Activated CD4-positive, alpha-beta T cell treated with anti-CD3 and anti-CD28 coated beads, Interleukin-2, amount 10 ng/mL, durations not matched to agents 24 days and 14 days (primary cell): ENCODE measurements at regions not wholly inside any gene's neighbourhood (a gene's known extent, or its start where the extent isn't known, plus 50 kb on each side); places are given as distances from the start of the nearest gene placed in this dataset.

Experiments
- DNase-seq: peaks from one replicate; pipeline ENCODE4 v3.0.0; 2022
- H3K27ac Mint-ChIP-seq: one replicate; pipeline ENCODE4 v1.8.0; 2022; ENCODE audit warnings: mild to moderate bottlenecking, mixed read lengths
- H3K27me3 Mint-ChIP-seq: one replicate; pipeline ENCODE4 v1.8.0; 2022; ENCODE audit warnings: mixed read lengths
- H3K36me3 Mint-ChIP-seq: one replicate; pipeline ENCODE4 v1.8.0; 2022; ENCODE audit warnings: low read depth, mild to moderate bottlenecking, mixed read lengths
- H3K4me1 Mint-ChIP-seq: one replicate; pipeline ENCODE4 v1.8.0; 2021; ENCODE audit warnings: mixed read lengths
- H3K4me3 Mint-ChIP-seq: one replicate; pipeline ENCODE4 v1.8.0; 2022; ENCODE audit warnings: mild to moderate bottlenecking, moderate library complexity, mixed read lengths
- H3K9me3 Mint-ChIP-seq: one replicate; pipeline ENCODE4 v1.8.0; 2021; ENCODE audit warnings: mixed read lengths
- intact Hi-C: fragments of 100-400 bp; cut with micrococcal nuclease; formaldehyde crosslinking; loops from one replicate; pipeline ENCODE4 v1.15.1; 2023

DNA sequence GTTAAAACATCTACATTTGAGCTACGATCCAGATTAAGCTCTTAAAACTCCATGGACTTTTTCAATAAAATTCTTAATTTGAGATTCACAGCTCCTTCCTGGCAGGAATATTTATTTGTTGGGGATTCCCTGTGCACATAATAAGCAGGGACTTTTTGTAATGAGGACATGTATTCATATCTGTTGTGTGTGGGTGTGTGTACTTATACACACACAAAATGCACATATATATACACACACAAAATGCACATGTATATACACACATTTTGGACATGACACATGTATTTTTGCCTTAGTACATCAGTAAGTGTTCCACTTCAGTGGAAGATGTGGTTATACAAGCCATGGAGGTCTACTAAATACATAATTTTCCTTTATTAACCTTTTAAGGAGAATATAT lies 1131.1 kb upstream of the CDH2 start:
- H3K36me3 Mint-ChIP-seq: no peaks in the 10 kb centered on the region
- H3K27ac Mint-ChIP-seq: no peak overlapping the region
- no peak overlapping the region for H3K4me3 Mint-ChIP-seq
- no peak for DNase-seq
- H3K27me3 Mint-ChIP-seq: no peaks in the 10 kb centered on the region
- H3K9me3 Mint-ChIP-seq: peaks cover 10% of the 10 kb centered on the region
- no peaks in the 10 kb centered on the region for H3K4me1 Mint-ChIP-seq
- intact Hi-C loops: no loop called here

DNA sequence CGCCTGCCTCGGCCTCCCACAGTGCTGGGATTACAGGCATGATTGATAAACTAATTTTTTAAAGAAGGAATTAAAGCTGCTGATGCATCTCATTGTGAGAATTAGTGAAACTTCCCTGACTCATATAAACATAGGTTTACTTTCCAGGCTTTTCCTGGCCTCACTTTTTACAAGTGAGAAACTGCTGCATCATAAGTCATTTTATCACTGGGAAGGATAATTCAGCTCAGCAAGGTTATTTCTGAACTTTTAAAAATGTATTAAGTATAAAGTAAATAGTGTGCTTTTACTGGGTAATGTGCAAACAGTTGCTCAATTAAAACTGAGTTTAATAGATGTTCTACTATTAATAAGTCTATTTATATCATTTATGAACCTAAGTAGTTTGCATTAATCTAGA lies 1130.3 kb upstream of the CDH2 start:
- Mint-ChIP-seq H3K4me3 (no peak overlapping the region), H3K9me3 (peaks cover 10% of the 10 kb centered on the region), H3K4me1 (no peaks in the 10 kb centered on the region), H3K36me3 (no peaks in the 10 kb centered on the region), H3K27me3 (no peaks in the 10 kb centered on the region), H3K27ac (no peak overlapping the region)
- intact Hi-C loops: no loop called here
- no peak for DNase-seq

- no peak for DNase-seq
- no peaks in the 10 kb centered on the region for H3K4me1 Mint-ChIP-seq
- H3K4me3 Mint-ChIP-seq: no peak overlapping the region
- H3K27ac Mint-ChIP-seq: no peak overlapping the region
- H3K9me3 Mint-ChIP-seq: peaks cover 10% of the 10 kb centered on the region
- H3K36me3 Mint-ChIP-seq: no peaks in the 10 kb centered on the region
- no peaks in the 10 kb centered on the region for H3K27me3 Mint-ChIP-seq
- intact Hi-C loops: no loop called here
These were observed 1128.6 kb upstream of the CDH2 start for GRCh38 chr18:29305516-29305915.

DNA sequence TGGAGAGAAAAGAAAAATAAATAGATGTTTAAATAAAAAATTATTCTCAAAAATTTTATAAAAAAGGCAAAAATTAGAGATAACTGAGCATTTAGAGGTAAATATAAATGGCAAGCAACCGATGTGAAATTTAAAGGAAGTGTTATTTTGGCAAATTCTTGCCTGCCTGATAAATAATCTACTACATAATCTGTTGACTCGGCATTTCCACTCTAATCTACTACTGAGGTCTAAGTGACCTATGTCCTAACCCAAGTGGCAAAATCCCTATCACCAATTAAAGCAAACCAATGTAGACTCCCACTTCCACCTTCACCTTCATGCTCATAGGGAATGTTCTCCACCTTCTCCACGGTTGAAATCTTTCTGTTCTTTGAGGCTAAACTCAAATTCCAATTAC lies 1124.1 kb upstream of the CDH2 start:
- Mint-ChIP-seq H3K36me3 (no peaks in the 10 kb centered on the region), H3K27me3 (no peaks in the 10 kb centered on the region)

GRCh38 chr18:29285471-29285870 lies 1108.5 kb upstream of the CDH2 start:
- Mint-ChIP-seq H3K4me1 (no peaks in the 10 kb centered on the region), H3K27ac (no peak overlapping the region), H3K9me3 (peaks cover 20% of the 10 kb centered on the region), H3K27me3 (no peaks in the 10 kb centered on the region), H3K4me3 (no peak overlapping the region), H3K36me3 (no peaks in the 10 kb centered on the region)
- intact Hi-C loops: no loop called here
- no peak for DNase-seq

More for the DNA sequence above, 1124.1 kb upstream of the CDH2 start:
- Mint-ChIP-seq H3K4me3 (no peak overlapping the region), H3K4me1 (no peaks in the 10 kb centered on the region), H3K27ac (no peak overlapping the region), H3K9me3 (peaks cover 11% of the 10 kb centered on the region)
- DNase-seq: no peak
- intact Hi-C loops: no loop called here

GRCh38 chr18:29271501-29271900 lies 1094.6 kb upstream of the CDH2 start:
- intact Hi-C loops: no loop called here
- H3K4me3 Mint-ChIP-seq: no peak overlapping the region
- H3K27me3 Mint-ChIP-seq: no peaks in the 10 kb centered on the region
- no peaks in the 10 kb centered on the region for H3K4me1 Mint-ChIP-seq
- H3K36me3 Mint-ChIP-seq: no peaks in the 10 kb centered on the region
- H3K27ac Mint-ChIP-seq: no peak overlapping the region
- peaks cover 8% of the 10 kb centered on the region for H3K9me3 Mint-ChIP-seq
- no peak for DNase-seq

GRCh38 chr18:29259838-29260237 lies 1082.9 kb upstream of the CDH2 start:
- Mint-ChIP-seq H3K4me1 (no peaks in the 10 kb centered on the region), H3K9me3 (peaks cover 9% of the 10 kb centered on the region), H3K27me3 (no peaks in the 10 kb centered on the region), H3K4me3 (no peak overlapping the region), H3K36me3 (no peaks in the 10 kb centered on the region), H3K27ac (no peak overlapping the region)
- intact Hi-C loops: no loop called here
- DNase-seq: no peak

GRCh38 chr18:29254123-29254522 lies 1077.2 kb upstream of the CDH2 start:
- Mint-ChIP-seq H3K36me3 (no peaks in the 10 kb centered on the region), H3K27me3 (no peaks in the 10 kb centered on the region), H3K4me1 (no peaks in the 10 kb centered on the region), H3K4me3 (no peak overlapping the region), H3K9me3 (peaks cover 3% of the 10 kb centered on the region), H3K27ac (no peak overlapping the region)
- intact Hi-C loops: no loop called here
- no peak for DNase-seq

DNA sequence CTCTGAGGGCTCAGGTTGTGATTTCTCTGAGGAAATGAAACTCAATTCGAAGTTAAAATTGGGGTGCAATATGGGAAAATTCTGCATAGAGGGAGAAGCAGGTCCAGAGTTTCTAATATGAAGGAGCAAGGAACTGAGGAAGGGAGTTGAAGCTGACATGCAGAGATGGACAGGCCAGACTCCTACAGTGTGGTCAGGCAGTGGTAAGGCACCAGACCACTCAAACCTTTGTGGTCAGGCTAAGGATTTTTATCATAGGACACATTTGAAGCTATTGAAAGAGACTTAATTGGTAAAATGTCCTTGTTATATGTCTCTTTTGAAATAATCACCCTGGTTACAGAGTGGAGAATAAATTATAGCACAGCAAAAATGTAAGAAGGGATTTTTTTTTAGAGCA lies 1074.8 kb upstream of the CDH2 start:
- DNase-seq: no peak
- no peak overlapping the region for H3K4me3 Mint-ChIP-seq
- H3K27me3 Mint-ChIP-seq: no peaks in the 10 kb centered on the region
- no peak overlapping the region for H3K27ac Mint-ChIP-seq
- intact Hi-C loops: no loop called here
- no peaks in the 10 kb centered on the region for H3K4me1 Mint-ChIP-seq
- peaks cover 4% of the 10 kb centered on the region for H3K9me3 Mint-ChIP-seq
- H3K36me3 Mint-ChIP-seq: no peaks in the 10 kb centered on the region

- Mint-ChIP-seq H3K27ac (no peak overlapping the region), H3K9me3 (peaks cover 7% of the 10 kb centered on the region), H3K36me3 (no peaks in the 10 kb centered on the region), H3K4me1 (no peaks in the 10 kb centered on the region), H3K4me3 (no peak overlapping the region), H3K27me3 (no peaks in the 10 kb centered on the region)
- DNase-seq: no peak
- intact Hi-C loops: no loop called here
These were observed 1073.9 kb upstream of the CDH2 start for GRCh38 chr18:29250843-29251242.

- H3K4me3 Mint-ChIP-seq: no peak overlapping the region
- H3K9me3 Mint-ChIP-seq: peaks cover 7% of the 10 kb centered on the region
- no peaks in the 10 kb centered on the region for H3K36me3 Mint-ChIP-seq
- DNase-seq: no peak
- no peaks in the 10 kb centered on the region for H3K4me1 Mint-ChIP-seq
- H3K27me3 Mint-ChIP-seq: no peaks in the 10 kb centered on the region
- intact Hi-C loops: no loop called here
- no peak overlapping the region for H3K27ac Mint-ChIP-seq
These were observed 1073.3 kb upstream of the CDH2 start for GRCh38 chr18:29250259-29250658.

DNA sequence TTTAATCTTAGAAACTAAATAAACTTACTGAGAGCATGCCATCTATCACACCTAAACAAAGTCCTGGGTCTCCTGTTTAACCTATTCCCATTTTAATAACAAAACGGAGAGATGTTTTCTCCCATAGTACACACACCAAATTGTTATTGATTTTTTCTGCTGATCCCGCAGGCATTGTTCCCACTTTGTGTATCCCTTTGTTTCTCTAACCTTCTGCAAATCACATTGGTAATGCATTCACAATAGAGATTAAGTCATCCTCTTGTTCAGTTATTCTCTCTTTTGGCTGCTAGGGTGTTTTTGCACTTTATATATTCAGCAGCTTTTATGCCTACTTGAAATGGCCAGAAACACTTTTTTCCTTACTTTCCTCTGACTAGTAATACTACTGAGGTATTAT lies 1071.9 kb upstream of the CDH2 start:
- Mint-ChIP-seq H3K36me3 (no peaks in the 10 kb centered on the region), H3K27me3 (no peaks in the 10 kb centered on the region), H3K27ac (no peak overlapping the region), H3K4me3 (no peak overlapping the region), H3K4me1 (no peaks in the 10 kb centered on the region), H3K9me3 (peaks cover 7% of the 10 kb centered on the region)
- DNase-seq: no peak
- intact Hi-C loops: no loop called here

DNA sequence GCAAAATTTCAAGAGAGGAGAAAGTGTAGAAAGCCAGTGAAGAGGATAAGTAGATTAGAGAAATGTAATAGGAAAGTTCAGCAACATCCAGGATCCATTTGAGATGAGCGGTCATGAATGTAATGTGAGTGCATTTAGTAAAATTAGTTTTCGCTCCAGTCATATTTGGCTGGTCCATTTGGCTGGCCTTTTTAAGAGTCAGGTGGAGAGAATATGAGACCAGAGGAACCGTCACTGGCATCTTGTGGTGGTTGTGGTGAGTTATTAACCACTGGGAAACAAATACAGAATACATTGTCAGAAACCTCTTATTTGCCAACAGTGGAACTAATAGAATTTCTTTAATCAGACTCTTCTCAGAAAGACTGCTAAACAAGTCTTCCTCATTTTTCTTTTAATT lies 1064.3 kb upstream of the CDH2 start:
- intact Hi-C loops: no loop called here

DNA sequence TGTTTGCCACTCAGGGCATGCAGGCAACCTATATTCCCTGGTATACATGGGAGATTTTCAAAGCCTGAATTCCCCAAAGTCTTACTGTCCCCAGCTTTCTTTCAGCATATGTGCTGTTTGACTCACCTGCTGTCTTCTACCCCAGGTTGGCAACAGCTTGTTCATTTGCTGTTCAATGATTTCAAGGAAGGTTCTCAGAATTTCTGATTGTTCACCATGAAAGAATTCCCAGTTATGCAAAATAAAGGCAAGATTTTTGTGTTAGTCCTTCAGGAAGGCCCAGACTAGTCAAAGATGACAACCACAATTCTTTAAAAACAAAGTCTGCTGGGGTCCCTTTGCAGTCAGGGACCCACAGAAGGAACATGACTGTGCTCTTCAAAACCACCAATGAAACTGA lies 1057.8 kb upstream of the CDH2 start:
- intact Hi-C loops: no loop called here
- no peaks in the 10 kb centered on the region for H3K27me3 Mint-ChIP-seq

More for the DNA sequence above, 1064.3 kb upstream of the CDH2 start:
- no peaks in the 10 kb centered on the region for H3K27me3 Mint-ChIP-seq
- peaks cover 7% of the 10 kb centered on the region for H3K9me3 Mint-ChIP-seq
- H3K27ac Mint-ChIP-seq: no peak overlapping the region
- H3K4me1 Mint-ChIP-seq: no peaks in the 10 kb centered on the region
- no peak overlapping the region for H3K4me3 Mint-ChIP-seq
- no peak for DNase-seq
- H3K36me3 Mint-ChIP-seq: no peaks in the 10 kb centered on the region

DNA sequence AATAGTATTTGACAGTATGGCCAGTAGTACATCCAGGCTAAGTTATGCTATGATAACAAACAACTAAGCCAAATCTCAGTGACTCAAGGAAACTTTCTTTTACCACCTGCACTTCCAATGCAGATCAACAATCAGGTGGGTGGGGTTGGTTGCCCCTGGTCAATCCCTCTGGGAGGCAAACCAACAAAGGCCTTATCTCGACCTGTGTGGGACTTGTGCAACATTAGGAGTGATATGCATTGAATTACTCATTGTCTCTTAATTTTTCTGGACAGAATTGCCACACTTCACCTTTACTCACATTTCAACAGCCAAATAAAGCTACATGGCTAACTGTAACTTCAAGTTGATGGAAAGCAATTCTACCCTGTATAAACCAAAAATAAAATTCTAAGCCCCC lies 1049.3 kb upstream of the CDH2 start:
- intact Hi-C loops: no loop called here
- Mint-ChIP-seq H3K27ac (no peak overlapping the region), H3K27me3 (no peaks in the 10 kb centered on the region), H3K36me3 (no peaks in the 10 kb centered on the region), H3K9me3 (no peaks in the 10 kb centered on the region), H3K4me1 (no peaks in the 10 kb centered on the region), H3K4me3 (no peak overlapping the region)
- DNase-seq: no peak

More for the DNA sequence above, 1057.8 kb upstream of the CDH2 start:
- Mint-ChIP-seq H3K4me1 (no peaks in the 10 kb centered on the region), H3K36me3 (no peaks in the 10 kb centered on the region), H3K27ac (no peak overlapping the region), H3K9me3 (no peaks in the 10 kb centered on the region), H3K4me3 (no peak overlapping the region)
- no peak for DNase-seq
